Suppressor macrophage treated with lipopolysaccharide for 4 hours (primary cell): ENCODE measurements at regions not wholly inside any gene's neighbourhood (a gene's known extent, or its start where the extent isn't known, plus 50 kb on each side); places are given as distances from the start of the nearest gene placed in this dataset.
"Not testable (repeated sequence)": the region's sequence is repeated elsewhere in the genome, so short reads cannot be mapped to it uniquely, and the experiment has no call there.

Source experiments
- DNase-seq: peaks from one replicate; pipeline ENCODE4 v3.0.0-alpha.2; 2020

DNA sequence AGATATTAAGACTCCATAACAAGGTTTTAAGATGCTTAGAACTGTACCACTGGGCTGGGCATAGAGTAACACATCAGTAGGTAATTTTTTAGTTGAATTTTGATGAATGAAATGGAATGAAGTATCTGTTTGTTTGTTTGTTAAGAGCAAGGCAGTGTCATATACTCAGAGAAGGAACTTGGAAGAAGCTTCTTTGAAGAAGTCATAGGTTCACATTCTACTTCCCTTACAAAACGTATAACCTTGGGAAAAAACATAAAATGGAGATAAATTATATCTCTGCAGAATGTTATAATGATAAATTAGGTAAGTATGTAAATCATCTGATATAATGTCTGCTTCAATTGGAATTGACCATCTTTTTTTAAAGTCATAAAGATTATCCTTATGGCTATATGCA is 122.1 kb upstream of the SLC39A10 start:
- no peak for DNase-seq

DNA sequence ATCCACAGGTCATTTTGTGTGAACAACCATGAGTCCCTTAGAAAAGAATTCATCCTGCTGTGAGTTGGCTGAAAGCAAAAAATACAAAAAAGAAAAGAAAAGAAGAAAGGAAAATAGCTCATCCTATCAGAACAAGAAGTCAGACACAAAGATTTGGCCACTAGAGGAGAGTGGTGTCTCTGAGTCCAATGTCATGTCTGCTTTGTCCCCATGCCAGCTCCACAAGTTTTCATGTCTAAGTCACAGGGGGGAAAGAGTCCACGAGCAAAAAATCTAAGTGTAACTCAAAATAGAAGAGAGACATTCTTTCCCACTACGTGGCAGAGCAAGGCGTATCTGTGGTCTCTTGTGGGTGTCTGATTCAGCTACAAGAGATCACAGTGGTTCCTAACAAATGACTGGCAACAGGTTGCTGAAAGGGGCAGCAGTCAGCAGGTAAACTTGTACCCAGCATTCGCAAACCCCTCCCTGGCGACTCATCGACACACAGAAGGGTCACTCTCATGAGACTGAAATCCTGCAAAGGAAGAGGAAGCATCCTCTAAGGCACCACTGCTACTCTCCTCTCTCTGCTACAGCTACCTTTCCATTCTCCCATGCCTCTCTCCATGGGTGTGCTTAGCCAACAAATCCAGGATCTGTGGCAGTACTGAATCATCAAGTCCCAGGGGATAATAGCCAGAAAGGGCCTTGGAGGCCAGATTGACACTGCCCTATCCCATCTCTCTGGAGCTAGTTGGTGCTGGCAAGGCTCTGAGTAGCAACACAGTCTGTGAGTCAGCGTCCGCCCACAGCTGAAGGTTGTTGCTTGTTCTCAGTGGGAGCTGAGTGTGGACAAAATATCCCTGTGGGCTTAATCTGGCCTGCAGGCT is 123.0 kb upstream of the SLC39A10 start:
- peak; percentile 75 for DNase-seq

DNA sequence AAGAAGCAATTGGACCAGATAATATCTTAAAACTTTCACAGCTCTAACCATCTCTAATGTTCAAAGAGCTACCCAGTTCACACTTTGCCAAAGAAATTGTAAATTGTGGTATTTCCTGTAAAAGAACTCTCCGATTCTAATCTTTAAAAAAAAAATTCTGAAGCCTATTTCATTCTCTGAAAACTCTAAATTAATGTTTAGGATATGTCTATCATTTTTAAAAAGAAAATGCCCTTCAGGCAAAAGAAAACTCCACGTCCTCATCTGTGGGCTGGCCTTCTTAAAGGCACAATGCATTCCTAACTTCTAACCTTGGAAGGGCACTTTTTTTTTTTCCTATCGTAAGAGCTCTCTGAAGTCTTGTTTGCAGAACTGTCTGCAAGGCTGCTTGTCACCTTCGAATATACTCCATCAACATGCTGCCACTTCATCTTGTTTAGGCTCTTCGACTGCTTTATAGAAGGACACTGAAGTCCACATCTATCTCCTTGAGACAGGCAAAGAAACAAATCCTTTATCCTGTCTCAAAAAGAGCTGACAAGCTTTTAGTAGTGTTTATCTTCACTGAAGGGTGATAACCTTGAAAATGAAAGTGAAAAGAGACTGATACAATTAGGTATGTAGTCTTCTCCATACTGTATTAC is 124.3 kb upstream of the SLC39A10 start:
- no peak for DNase-seq

DNA sequence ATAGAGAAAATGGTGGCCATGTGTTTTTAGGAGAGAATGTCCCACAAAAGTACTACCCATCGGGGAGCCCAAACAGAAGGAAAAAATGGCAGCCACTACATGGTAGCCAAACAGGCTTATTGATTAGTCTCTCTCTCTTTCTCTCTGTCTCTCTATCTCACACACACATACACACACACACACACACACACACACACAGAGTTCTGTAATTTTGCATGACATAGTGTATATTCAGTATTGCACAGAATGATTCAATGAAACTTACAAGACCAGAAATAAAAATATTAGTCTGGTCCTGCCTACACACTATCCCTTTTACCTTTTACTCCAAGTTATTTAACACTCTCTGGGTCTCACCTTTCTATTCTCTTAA is 124.8 kb upstream of the SLC39A10 start:
- DNase-seq = no peak

DNA sequence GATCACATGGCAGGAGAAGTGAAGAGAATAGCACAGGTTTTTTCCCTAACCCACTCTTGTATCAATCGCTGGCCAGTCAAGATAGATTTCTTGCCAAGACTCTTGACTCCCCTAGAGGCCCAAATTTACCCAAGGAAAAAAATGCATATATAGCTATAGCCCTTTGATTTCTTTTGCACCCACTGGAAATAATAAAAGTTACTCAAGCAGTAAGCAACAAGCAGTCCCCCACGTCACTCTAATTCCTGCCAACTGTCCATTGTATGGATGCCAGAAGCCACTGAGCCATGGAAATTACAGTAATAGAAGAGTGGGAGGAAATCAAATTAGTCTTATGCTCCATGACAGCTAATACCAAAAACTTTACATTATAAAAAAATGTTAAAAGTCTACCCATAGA is 125.3 kb upstream of the SLC39A10 start:
- DNase-seq = no peak

DNA sequence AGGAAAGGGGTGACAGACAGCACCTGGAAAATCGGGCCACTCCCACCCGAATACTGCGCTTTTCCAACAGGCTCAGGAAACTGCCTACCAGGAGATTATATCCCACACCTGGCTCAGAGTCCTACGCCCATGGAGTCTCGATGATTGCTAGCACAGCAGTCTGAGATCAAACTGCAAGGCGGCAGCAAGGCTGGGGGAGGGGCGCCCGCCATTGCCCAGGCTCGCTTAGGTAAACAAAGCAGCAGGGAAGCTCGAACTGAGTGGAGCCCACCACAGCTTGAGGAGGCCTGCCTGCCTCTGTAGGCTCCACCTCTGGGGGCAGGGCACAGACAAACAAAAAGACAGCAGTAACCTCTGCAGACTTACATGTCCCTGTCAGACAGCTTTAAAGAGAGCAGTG is 133.8 kb upstream of the SLC39A10 start:
- not testable (repeated sequence) for DNase-seq

DNA sequence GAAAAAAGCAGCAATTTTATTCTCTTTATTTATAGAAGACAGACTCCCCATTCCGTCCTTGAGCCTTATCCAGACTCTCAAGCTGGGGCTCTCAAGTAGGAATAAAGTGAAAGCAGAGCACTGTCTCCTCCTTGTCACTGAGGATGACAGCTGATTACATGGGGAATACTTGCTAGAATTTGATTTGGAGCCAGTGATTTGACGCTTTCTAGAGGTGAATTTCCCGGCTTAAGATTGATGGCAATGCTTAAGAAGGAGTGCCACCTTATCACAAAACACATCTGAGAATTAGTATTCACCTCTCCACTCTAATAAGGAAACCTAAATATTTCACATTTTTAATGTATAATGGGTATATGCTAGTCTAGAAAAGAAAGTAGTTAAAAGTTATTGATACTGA is 135.4 kb upstream of the SLC39A10 start:
- no peak for DNase-seq

DNA sequence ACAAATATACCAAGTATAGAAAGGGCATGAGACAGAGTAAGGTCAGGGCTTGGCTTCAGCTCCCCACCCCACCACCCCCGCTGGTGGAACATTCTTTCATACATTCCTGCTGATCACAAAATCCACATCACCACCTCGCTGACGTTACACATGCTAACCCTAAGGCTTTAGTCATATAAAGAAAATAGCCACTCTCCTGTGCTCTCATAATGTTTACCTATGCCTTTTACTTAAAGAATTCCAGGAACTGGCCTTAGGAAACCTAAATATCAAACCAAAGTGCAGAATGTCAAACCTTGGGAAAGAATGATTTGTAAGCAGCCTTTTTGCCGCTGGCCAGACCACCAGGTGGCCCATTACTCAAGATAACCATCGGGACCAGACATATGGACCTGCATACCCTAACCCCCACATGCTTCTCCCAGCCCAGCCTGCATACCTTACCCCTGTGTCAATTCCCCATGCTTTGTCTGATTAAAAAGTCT is 136.3 kb upstream of the SLC39A10 start:
- DNase-seq = no peak

DNA sequence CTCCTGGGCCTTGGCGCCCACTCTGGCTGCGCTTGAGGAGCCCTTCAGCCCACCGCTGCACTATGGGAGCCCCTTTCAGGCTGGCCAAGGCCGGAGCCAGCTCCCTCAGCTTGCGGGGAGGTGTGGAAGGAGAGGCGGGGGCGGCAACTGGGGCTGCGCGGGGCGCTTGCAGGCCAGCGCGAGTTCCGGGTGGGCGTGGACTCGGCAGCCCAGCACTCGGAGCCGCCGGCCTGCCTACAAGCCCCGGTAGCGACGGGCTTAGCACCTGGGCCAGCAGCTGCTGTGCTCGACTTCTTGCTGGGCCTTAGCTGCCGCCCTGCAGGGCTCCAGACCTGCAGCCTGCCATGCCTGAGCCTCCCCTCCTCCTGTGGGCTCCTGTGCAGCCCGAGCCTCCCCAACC is 141.5 kb upstream of the SLC39A10 start:
- no peak for DNase-seq

DNA sequence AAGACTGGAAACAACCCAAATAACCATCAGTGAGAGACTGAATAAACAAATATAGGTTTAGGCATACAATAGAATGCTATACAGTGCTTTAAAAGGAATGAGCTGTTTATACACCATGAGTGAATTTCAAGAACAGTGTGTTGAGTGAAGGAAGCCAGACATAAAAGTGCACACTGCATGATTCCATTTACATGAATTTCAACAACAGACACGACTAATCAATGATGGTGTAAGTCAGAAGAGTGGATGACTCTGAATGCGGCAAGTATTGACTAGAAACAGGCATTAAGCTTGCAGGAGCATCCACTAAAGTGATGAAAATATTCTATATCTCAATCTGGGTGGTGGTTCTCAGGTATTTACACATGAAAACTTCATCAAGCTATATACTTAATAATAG is 142.7 kb upstream of the SLC39A10 start:
- DNase-seq = no peak

DNA sequence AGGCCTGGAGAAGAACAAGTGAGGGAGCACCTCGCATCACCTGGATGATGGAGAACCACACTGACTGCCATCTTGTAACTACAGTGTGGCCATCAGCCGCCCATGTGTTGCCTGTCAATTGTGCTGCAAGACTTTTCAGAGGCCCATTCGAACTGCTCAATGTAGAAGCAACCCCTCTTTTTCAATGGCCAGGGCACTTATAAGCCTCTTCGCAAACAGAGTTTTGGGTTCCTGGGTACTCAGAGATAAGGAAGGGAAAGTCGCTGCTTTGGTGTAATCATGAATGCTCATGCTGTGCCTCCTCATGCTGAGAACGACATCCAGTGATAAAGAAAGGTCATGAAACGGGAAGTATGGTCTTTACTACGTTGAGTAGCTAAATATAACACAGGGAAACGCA is 143.9 kb upstream of the SLC39A10 start:
- DNase-seq = peak; percentile 61

DNA sequence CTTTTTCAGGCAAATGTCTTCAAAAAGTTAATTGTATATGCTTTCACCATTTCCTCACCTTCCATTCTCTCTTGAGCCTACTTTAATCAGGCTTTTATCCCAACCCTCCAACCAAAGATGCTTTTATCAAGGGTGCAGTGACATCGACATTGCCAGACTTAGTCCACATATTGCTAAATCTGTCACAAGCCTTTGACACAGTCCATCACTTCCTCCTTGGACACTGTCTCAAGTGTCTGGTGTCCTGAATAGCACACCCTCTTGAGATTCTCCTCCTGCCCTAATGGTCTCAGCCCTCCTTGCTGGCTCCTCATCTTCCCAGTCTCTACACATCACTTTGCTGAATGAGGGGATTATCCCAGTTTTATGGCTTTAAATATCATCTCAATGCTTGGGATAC is 147.5 kb upstream of the SLC39A10 start:
- peak; percentile 72 for DNase-seq

DNA sequence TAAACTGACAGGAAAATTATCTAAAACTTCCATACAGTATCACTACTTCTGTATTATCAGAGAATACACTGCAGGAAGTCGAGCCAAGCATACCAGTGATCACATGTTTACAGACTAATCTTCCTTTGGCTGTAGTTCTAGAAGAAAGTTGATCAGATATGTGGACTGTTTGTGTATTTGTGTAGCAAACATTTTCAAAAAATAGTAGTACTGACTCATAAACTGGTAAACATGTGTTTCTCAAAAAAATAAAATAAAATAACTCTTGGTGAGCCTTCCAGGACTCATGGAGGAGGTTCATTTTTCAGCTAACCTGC is 148.9 kb upstream of the SLC39A10 start:
- no peak for DNase-seq

DNA sequence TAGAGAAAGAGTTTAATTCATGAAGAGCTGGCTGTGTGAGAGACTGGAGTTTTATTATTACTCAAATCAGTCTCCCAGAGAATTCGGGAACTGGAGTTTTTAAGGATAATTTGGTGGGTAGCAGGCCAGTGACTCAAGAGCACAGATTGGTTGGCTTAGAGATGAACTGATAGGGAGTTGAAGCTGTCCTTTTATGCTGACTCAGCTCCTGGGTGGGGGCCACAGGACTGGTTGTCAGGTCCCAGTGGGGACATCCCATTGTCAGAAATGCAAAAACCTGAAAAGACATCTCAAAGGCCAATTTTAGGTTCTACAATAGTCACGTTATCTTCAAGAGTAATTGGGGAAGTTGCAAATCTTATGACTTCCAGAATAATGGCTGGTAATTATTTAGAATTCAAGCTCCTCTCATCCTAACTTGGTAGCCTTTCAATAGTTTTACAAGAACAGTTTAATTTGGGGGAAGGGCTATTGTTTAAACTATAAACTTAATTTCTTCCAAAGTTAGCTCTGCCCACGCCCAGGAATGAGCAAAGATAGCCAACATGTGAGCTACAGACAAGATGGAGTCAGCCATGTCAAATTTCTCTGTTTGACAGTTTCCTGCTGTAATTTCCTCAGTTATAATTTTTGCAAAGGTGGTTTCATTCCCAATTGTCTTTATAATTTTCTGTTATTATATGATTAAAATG is 149.4 kb upstream of the SLC39A10 start:
- no peak for DNase-seq

DNA sequence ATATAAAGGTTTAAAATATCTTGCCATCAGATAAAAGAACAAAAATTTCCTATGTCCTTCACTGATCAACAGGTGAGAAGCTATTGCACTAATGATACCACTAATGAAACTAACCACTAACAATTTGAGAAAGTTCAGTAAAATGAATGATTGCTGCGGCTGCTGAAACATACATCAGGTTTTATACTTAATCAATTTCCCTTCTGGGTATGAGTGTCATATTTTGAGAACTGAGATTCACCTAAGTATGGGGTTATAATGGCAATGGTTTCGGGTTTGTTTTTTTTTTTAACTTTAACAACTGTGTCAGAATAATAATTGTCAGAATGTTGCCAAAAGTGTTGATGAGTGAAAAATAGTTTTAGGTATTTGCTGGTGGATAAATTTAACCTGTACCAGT is 151.3 kb upstream of the SLC39A10 start:
- no peak for DNase-seq

DNA sequence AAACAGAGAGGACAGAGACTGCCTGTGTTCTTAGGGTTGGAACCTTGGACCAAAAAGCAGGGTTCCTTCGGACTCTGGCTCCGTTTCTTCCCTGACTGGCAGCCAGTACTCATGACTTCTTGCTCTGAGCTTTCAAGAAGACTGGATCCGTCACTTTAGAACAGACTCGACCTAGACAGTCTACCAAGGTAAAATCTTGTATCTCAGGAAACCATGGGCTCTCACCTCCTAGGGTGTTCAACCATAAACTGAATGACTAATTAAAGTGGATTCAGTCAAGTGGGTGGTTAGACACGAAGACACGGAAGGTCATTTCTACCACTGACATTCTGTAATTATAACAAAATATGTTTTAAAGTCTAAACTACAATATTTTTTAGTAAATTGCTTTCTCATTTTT is 153.8 kb upstream of the SLC39A10 start:
- DNase-seq = no peak

DNA sequence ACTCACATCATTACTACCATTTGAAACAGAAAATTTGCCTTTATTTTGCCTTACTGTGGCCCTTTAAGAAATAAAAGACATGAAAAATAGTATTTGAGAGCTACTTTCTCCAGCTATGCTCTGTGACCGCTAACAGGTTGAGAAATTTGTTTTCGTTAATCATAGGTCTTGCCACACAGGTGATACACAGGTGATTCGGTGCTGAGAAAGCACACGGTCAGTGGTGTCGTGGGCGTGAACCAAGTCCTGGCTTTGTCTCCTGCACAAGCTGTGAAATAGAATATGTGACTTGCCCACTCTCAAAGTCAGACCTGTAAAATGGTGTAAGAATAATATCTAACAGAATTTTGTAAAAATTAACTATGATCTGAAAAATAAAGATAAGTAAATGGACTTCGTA is 155.3 kb upstream of the SLC39A10 start:
- no peak for DNase-seq

DNA sequence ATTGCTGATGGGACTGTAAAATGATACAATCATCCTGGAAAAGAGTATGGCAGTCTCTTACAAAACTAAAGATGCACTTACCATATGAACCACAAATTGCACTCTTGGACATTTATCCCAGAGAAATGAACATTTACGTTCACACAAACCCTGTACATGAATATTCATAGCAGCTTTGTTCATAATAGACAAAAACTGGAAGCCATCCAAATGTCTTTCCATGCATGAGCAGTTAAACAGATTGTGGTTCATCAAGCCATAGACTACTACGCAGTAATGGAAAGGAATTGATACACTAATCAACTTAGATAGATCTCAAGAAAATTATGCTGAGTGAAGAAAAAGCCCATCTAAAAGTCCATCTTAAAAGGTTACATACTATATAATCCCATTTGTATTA is 156.1 kb upstream of the SLC39A10 start:
- no peak for DNase-seq

DNA sequence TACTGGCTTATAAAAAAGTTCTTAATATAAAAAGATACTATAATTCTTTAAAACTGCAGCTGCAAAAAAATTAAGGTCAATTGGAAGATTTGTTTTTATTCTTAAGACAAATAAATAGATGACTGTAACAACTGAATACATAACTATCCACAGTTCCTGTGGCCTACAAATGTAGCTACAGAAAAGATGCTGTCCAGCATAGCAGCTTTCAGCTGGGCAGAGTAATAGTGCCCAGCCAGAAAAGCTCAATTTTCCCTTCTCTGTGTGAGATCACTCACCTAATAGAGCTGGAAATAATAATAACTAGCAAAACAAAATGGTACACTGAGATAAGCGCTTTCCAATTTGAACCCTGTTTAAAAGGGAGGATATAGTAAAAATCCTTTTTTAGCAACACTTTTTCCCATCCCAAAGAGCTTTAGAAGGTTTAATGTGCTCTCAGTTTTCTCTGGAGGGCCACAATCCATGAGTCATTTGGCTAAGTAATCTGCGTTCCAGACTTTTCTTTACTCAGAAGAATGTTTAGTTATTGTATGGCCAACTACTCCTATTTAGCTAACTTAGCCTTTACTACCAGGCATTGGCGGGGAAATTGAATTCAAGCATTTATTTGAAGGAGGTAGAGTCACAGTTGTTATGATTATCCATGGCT is 158.1 kb upstream of the SLC39A10 start:
- DNase-seq = no peak

DNA sequence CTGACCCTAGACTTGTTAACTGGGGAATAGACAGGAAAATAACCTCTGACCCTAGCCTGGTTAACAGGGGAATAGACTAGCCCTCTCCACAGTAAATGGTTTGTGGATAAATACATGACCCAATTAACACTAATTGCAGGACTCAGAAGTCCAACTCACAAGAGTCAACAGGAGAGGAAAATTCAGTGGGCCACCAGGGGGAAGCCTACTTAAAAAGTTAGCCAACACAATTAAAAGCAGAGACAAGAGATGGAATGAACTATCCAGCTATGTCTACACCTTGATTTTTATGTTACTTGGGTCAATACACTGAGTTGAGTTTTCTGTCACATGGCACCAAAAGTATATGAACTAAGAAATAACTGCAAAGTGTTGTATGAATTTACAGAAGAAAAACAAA is 158.8 kb upstream of the SLC39A10 start:
- peak; percentile 53 for DNase-seq

DNA sequence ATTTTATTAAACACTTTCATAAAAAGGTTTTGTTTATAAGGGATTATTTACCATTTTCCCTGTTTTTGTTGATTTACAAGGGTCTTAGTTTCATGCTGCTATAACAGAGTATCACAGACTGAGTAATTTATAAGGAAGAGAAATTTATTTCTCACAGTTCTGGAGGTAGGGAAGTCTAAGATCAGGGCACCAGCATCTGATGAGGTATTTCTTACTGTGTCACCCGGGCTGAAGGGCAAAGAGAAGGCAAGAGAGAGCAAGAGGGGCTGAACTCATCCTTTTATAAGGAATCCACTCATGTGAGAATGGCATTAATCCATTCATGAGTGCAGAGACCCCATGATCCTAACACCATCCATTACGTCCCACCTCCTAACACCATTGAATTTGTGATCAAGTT is 160.0 kb upstream of the SLC39A10 start:
- no peak for DNase-seq

DNA sequence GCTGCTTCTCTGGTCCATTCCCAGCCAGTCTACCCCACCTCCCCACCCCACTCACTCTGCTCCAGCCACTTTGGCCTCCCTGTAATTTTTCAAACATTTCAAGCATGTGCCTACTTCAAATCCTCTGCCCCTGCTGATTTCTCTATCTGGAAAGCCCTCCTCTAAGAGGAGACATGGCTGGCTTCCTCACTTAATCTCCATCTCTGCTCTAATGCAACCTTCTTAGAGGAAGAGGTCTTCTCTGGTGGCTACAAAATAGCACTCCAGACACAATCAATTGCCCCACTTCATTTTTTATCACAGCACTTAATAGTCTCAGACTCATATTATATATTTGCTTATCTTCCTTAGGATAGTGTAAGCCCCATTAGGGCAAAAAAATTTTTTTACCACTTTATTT is 161.1 kb upstream of the SLC39A10 start:
- no peak for DNase-seq

DNA sequence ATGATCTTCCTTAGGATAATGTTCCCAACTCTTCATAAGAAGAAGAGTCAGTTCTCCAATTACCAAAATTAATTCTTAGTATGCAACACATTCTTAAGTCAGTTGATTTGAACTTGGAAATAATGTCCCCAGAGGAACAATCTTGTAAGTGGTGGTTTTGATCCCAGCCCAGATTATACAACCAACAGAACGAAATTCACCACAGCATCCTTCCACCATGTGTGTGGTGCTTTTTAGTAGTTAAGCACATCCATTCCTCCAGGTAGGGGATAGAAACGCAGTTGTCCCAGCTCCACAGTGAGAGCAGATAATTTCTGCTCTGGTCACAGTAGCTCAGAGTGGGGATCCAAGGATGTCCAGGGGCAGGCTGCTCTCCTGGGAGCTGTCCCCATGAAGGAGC is 161.7 kb upstream of the SLC39A10 start:
- DNase-seq = no peak

DNA sequence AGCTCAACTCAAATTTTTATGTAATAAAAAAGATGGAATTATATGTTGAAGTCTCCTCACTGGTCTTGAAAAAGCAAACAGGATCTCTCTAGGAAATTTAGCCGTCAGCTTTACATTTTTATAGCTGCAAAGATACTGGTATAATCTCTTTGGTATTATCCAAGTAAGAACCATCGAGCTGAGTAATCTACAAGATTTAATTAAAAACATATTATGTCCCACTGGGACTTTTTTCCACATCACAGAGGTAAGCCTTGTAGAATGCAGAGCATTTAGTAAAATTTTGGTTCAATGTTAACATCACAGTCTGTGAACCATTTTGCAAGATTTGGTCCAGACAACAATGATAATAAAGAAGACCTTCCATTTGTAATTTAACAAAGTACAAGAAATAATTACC is 162.6 kb upstream of the SLC39A10 start:
- no peak for DNase-seq
